SK-N-SH (cell line): ENCODE measurements at regions not wholly inside any gene's neighbourhood (a gene's known extent, or its start where the extent isn't known, plus 50 kb on each side); places are given as distances from the start of the nearest gene placed in this dataset.

ENCODE experiments used
- CTCF ChIA-PET: fragments of 300-600, 350-600 bp; formaldehyde crosslinking; extraction: SDS; loops from one replicate; lab custom pipeline; 2021; lab: Yijun Ruan, JAX
- POLR2A ChIA-PET: fragments of 350-600 bp; sonication (Branson Sonifier 250); formaldehyde crosslinking; extraction: SDS; loops from one replicate; lab custom pipeline; 2020; ENCODE audit warnings: antibody characterized with exemption, inconsistent platforms; lab: Yijun Ruan, JAX
- DNase-seq: peaks from one replicate; pipeline ENCODE4 v3.0.0; 2012
- H2AFZ ChIP-seq: fragments of 200-600 bp; sonication (generic); 2 replicates; pipeline ENCODE4 v1.8.1; 2016; ENCODE audit warnings: antibody characterized with exemption, mild to moderate bottlenecking, low read depth
- H3F3A ChIP-seq: fragments of 200-600 bp; sonication (generic); replicated peaks from 2 replicates; pipeline ENCODE3; 2016; ENCODE audit warnings: antibody characterized with exemption, mild to moderate bottlenecking; ENCODE audit not compliant: insufficient read depth
- H3K27ac ChIP-seq, 2 experiments: fragments of 200-500 bp in 1 of 2; fragments of 200-600 bp in 1 of 2; sonication (Bioruptor generic) in 1 of 2; sonication (generic), shearing (Covaris generic) in 1 of 2; 2 replicates each; pipeline versions ENCODE4 v1.5.1 to v1.6.1; 2014 to 2016; ENCODE audit warnings: low read depth in 2 of 2, inconsistent platforms in 1 of 2, low read length in 1 of 2, mild to moderate bottlenecking in 1 of 2, mixed read lengths in 1 of 2
- H3K27me3 ChIP-seq: fragments of 200-600 bp; sonication (generic), shearing (Covaris generic); 2 replicates; pipeline ENCODE4 v1.6.1; 2016; ENCODE audit warnings: mixed run types; ENCODE audit not compliant: insufficient read depth
- H3K36me3 ChIP-seq, 2 experiments: fragments of 200-500 bp in 1 of 2; fragments of 200-600 bp in 1 of 2; sonication (Bioruptor generic) in 1 of 2; sonication (generic) in 1 of 2; replicated peaks in 1 of 2; 2 replicates each; pipeline versions ENCODE3 to v1.5.1; 2014 to 2016; ENCODE audit warnings: low read length in 1 of 2, mild to moderate bottlenecking in 1 of 2; ENCODE audit not compliant: insufficient read depth in 2 of 2, control insufficient read depth in 1 of 2
- H3K4me1 ChIP-seq, 2 experiments: fragments of 200-500 bp in 1 of 2; fragments of 200-600 bp in 1 of 2; sonication (Bioruptor generic) in 1 of 2; sonication (generic), shearing (Covaris generic) in 1 of 2; 2 replicates each; pipeline versions ENCODE4 v1.5.1 to v1.6.1; 2014 to 2016; ENCODE audit warnings: low read depth in 1 of 2, low read length in 1 of 2, mixed run types in 1 of 2; ENCODE audit not compliant: insufficient read depth in 2 of 2, control insufficient read depth in 1 of 2
- H3K4me2 ChIP-seq: fragments of 200-600 bp; sonication (generic), shearing (Covaris generic); 2 replicates; pipeline ENCODE4 v1.6.1; 2017; ENCODE audit warnings: mixed run types
- H3K4me3 ChIP-seq, 2 experiments: fragments of 200-500 bp in 1 of 2; fragments of 200-600 bp in 1 of 2; sonication (Bioruptor generic) in 1 of 2; sonication (generic), shearing (Covaris generic) in 1 of 2; 2 replicates each; pipeline versions ENCODE4 v1.5.1 to v1.8.1; 2014 to 2016; ENCODE audit warnings: low read depth in 2 of 2, inconsistent platforms in 1 of 2, low read length in 1 of 2, mild to moderate bottlenecking in 1 of 2, mixed read lengths in 1 of 2, moderate library complexity in 1 of 2
- H3K79me2 ChIP-seq: fragments of 200-600 bp; sonication (generic); 2 replicates; pipeline ENCODE4 v1.8.1; 2017; ENCODE audit warnings: mild to moderate bottlenecking; ENCODE audit not compliant: insufficient read depth
- H3K9ac ChIP-seq: fragments of 200-600 bp; sonication (generic); 2 replicates; pipeline ENCODE4 v1.6.1; 2017; ENCODE audit warnings: mixed run types
- H3K9me2 ChIP-seq: fragments of 200-600 bp; sonication (generic); 2 replicates; pipeline ENCODE4 v1.6.1; 2017; ENCODE audit warnings: mixed run types
- H3K9me3 ChIP-seq: fragments of 200-600 bp; sonication (generic); 2 replicates; pipeline ENCODE4 v1.6.1; 2017; ENCODE audit warnings: mixed run types, mild to moderate bottlenecking, moderate library complexity
- H4K20me1 ChIP-seq: fragments of 200-600 bp; sonication (generic); 2 replicates; pipeline ENCODE4 v1.6.1; 2017; ENCODE audit warnings: mild to moderate bottlenecking, mixed run types; ENCODE audit not compliant: insufficient read depth
- CHD2 ChIP-seq: fragments of 150-350 bp; IDR thresholded peaks from 2 replicates; pipeline ENCODE4 v1.6.1; 2018; ENCODE audit warnings: low read length; ENCODE audit not compliant: partially characterized antibody
- CTCF ChIP-seq: fragments of 200-600 bp; sonication (generic); IDR thresholded peaks from 2 replicates; pipeline ENCODE4 v1.6.1; 2017; ENCODE audit warnings: antibody characterized with exemption, mild to moderate bottlenecking, moderate library complexity
- ELF1 ChIP-seq: IDR thresholded peaks from 2 replicates; pipeline ENCODE4 v1.4.0; 2012
- EP300 ChIP-seq, 2 experiments: IDR thresholded peaks; 2 replicates each; pipeline versions ENCODE4 v1.4.0 to v1.6.1; 2012; ENCODE audit warnings: borderline replicate concordance in 1 of 2, low read depth in 1 of 2, low read length in 1 of 2
- EZH2phosphoT487 ChIP-seq: fragments of 200-600 bp; sonication (generic); IDR thresholded peaks from 2 replicates; pipeline ENCODE4 v1.6.1; 2017; ENCODE audit warnings: low read depth, mixed run types, mild to moderate bottlenecking, antibody characterized with exemption, moderate library complexity, borderline replicate concordance
- FOSL2 ChIP-seq: IDR thresholded peaks from 2 replicates; pipeline ENCODE4 v1.4.0; 2012; ENCODE audit warnings: low read depth, mild to moderate bottlenecking, moderate library complexity, borderline replicate concordance
- FOXJ3 ChIP-seq: sonication (generic); formaldehyde crosslinking; IDR thresholded peaks from 2 replicates; pipeline ENCODE4 v1.5.1; 2020; ENCODE audit warnings: mild to moderate bottlenecking, missing genetic modification reagents
- FOXM1 ChIP-seq: IDR thresholded peaks from 2 replicates; pipeline ENCODE4 v1.4.0; 2012; ENCODE audit warnings: low read depth, mild to moderate bottlenecking
- JUND ChIP-seq: IDR thresholded peaks from 2 replicates; pipeline ENCODE4 v1.4.0; 2012
- MEF2A ChIP-seq: IDR thresholded peaks from 2 replicates; pipeline ENCODE4 v1.4.0; 2012; ENCODE audit warnings: low read depth, borderline replicate concordance
- MXI1 ChIP-seq: IDR thresholded peaks from 2 replicates; pipeline ENCODE4 v1.6.1; 2012; ENCODE audit warnings: mild to moderate bottlenecking, low read depth, low read length, improper control_type of control experiment
- NRF1 ChIP-seq: IDR thresholded peaks from 2 replicates; pipeline ENCODE4 v1.6.1; 2012; ENCODE audit warnings: low read depth, mild to moderate bottlenecking, low read length
- POLR2AphosphoS5 ChIP-seq: IDR thresholded peaks from 2 replicates; pipeline ENCODE4 v1.6.1; 2012; ENCODE audit warnings: low read depth, low read length
- RAD21 ChIP-seq: IDR thresholded peaks from 2 replicates; pipeline ENCODE4 v1.6.1; 2012; ENCODE audit warnings: mild to moderate bottlenecking, low read length
- RFX5 ChIP-seq: IDR thresholded peaks from 2 replicates; pipeline ENCODE4 v1.6.1; 2012; ENCODE audit warnings: mild to moderate bottlenecking, improper control_type of control experiment, low read length
- RXRA ChIP-seq: IDR thresholded peaks from 2 replicates; pipeline ENCODE4 v1.4.0; 2012; ENCODE audit warnings: low read depth, mild to moderate bottlenecking, borderline replicate concordance
- SMC3 ChIP-seq: IDR thresholded peaks from 2 replicates; pipeline ENCODE4 v1.6.1; 2012; ENCODE audit warnings: low read depth, low read length, improper control_type of control experiment
- TAF1 ChIP-seq: IDR thresholded peaks from 2 replicates; pipeline ENCODE4 v1.6.1; 2012; ENCODE audit warnings: low read depth, mild to moderate bottlenecking, low read length, moderate library complexity, borderline replicate concordance
- TCF12 ChIP-seq: IDR thresholded peaks from 2 replicates; pipeline ENCODE4 v1.4.0; 2012
- TEAD4 ChIP-seq: IDR thresholded peaks from 2 replicates; pipeline ENCODE4 v1.4.0; 2012; ENCODE audit warnings: mild to moderate bottlenecking, borderline replicate concordance; ENCODE audit not compliant: insufficient read depth
- ZBTB33 ChIP-seq: IDR thresholded peaks from 2 replicates; pipeline ENCODE4 v1.4.0; 2012; ENCODE audit warnings: low read depth, borderline replicate concordance
- WGBS: methylation state at CpG from one replicate; pipeline ENCODE4 v1.1.6; 2017; ENCODE audit warnings: low lambda C conversion rate; 5-methylcytosine and 5-hydroxymethylcytosine counted together
- TF ChIP-seq, protein P1 (sequence below): IDR thresholded peaks from 2 replicates; pipeline ENCODE4 v1.4.0; 2012; ENCODE audit warnings: low read depth
- TF ChIP-seq, protein P2 (sequence below): IDR thresholded peaks from 2 replicates; pipeline ENCODE4; 2012

- H3K27me3 ChIP-seq: no peaks in the 10 kb centered on the region
- 72% methylated on average over 5 of the region's 5 CpGs for WGBS
- TF ChIP-seq RAD21 (no peak), NRF1 (no peak)
- TF ChIP-seq, all 33 proteins: peak for 0
- Histone ChIP-seq H2AFZ (peak overlapping the region; percentile 50; the same call in 1 of the 2 replicates), H3K9me3 (no peaks in the 10 kb centered on the region), H3K9ac (no peak overlapping the region), H3K4me3 (no peak overlapping the region), H3K9me2 (no peaks in the 10 kb centered on the region), H3K4me1 (peaks cover 0 to 26% of the 10 kb centered on the region in 2 experiments; a peak in 3 of 4 replicates), H3K4me2 (no peak overlapping the region), H3F3A (peaks cover 24% of the 10 kb centered on the region), H3K27ac (peak overlapping the region; percentile 64 to 80; a peak in 3 of 4 replicates), H4K20me1 (no peaks in the 10 kb centered on the region), H3K36me3 (no peaks in the 10 kb centered on the region), H3K79me2 (no peaks in the 10 kb centered on the region)
- ChIA-PET POLR2A (no interaction called here), CTCF (interaction anchor here (1.2 to 2.3 kb wide), 3 partner anchors 629 to 815 kb away, joined by 3 to 17 read pairs (median 8); no protein-coding TSS in a partner anchor)
- DNase-seq: no peak
These were observed 626.4 kb downstream of the LMO4 start for GRCh38 chr1:87955038-87955437.

- Histone ChIP-seq H4K20me1 (no peaks in the 10 kb centered on the region), H3K27ac (peak overlapping the region; percentile 64 to 80; a peak in 3 of 4 replicates), H3K36me3 (no peaks in the 10 kb centered on the region), H3K9ac (no peak overlapping the region; the same call in 1 of the 2 replicates), H2AFZ (peak overlapping the region; percentile 50; the same call in 1 of the 2 replicates), H3F3A (peaks cover 24% of the 10 kb centered on the region), H3K4me3 (no peak overlapping the region), H3K9me2 (no peaks in the 10 kb centered on the region), H3K4me1 (peaks cover 0 to 26% of the 10 kb centered on the region in 2 experiments; a peak in 2 of 4 replicates), H3K9me3 (no peaks in the 10 kb centered on the region), H3K79me2 (no peaks in the 10 kb centered on the region), H3K27me3 (no peaks in the 10 kb centered on the region), H3K4me2 (peak overlapping the region; percentile 64)
- ChIA-PET CTCF (no interaction called here), POLR2A (no interaction called here)
- WGBS: 4% methylated on average over 6 of the region's 6 CpGs
- peak; percentile 1 for DNase-seq
- TF ChIP-seq NRF1: no peak
- peak; percentile 95 for TF ChIP-seq RXRA
- TF ChIP-seq EZH2phosphoT487: no peak
- TF ChIP-seq FOXJ3 (CRISPR knock-in tag): no peak
- TF ChIP-seq CTCF: no peak
- no peak for TF ChIP-seq CHD2
- TF ChIP-seq RFX5: no peak
- no peak for TF ChIP-seq TAF1
- peak; percentile 40; the same call in 1 of the 2 replicates for TF ChIP-seq ELF1
- TF ChIP-seq, protein P1, sequence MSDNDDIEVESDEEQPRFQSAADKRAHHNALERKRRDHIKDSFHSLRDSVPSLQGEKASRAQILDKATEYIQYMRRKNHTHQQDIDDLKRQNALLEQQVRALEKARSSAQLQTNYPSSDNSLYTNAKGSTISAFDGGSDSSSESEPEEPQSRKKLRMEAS: peak; percentile 64
- TF ChIP-seq FOXM1: peak; percentile 90
- TF ChIP-seq POLR2AphosphoS5: peak; percentile 87; the same call in 1 of the 2 replicates
- TF ChIP-seq, protein P2, sequence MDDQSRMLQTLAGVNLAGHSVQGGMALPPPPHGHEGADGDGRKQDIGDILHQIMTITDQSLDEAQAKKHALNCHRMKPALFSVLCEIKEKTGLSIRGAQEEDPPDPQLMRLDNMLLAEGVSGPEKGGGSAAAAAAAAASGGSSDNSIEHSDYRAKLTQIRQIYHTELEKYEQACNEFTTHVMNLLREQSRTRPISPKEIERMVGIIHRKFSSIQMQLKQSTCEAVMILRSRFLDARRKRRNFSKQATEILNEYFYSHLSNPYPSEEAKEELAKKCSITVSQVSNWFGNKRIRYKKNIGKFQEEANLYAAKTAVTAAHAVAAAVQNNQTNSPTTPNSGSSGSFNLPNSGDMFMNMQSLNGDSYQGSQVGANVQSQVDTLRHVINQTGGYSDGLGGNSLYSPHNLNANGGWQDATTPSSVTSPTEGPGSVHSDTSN: peak; percentile 91
- peak; percentile 86 for TF ChIP-seq MEF2A
- TF ChIP-seq JUND: peak; percentile 98
- TF ChIP-seq TEAD4: peak; percentile 99
- peak; percentile 98 for TF ChIP-seq FOSL2
- TF ChIP-seq TCF12: peak; percentile 96
- TF ChIP-seq MXI1: no peak
- no peak; the same call in 1 of the 2 replicates for TF ChIP-seq SMC3
- TF ChIP-seq EP300 (IDR thresholded peaks at IDR 0.05; ENCODE audit: borderline replicate concordance in 1 of 2, low read depth in 1 of 2, low read length in 1 of 2): peak; percentile 64 to 99
- no peak for TF ChIP-seq RAD21
- no peak for TF ChIP-seq ZBTB33
These were observed 627.4 kb downstream of the LMO4 start for GRCh38 chr1:87956072-87956471.
